ENCODE measurements at regions not wholly inside any gene's neighbourhood (a gene's known extent, or its start where the extent isn't known, plus 50 kb on each side); places are given as distances from the start of the nearest gene placed in this dataset.
"Not testable (repeated sequence)": the region's sequence is repeated elsewhere in the genome, so short reads cannot be mapped to it uniquely, and the experiment has no call there.

DNA sequence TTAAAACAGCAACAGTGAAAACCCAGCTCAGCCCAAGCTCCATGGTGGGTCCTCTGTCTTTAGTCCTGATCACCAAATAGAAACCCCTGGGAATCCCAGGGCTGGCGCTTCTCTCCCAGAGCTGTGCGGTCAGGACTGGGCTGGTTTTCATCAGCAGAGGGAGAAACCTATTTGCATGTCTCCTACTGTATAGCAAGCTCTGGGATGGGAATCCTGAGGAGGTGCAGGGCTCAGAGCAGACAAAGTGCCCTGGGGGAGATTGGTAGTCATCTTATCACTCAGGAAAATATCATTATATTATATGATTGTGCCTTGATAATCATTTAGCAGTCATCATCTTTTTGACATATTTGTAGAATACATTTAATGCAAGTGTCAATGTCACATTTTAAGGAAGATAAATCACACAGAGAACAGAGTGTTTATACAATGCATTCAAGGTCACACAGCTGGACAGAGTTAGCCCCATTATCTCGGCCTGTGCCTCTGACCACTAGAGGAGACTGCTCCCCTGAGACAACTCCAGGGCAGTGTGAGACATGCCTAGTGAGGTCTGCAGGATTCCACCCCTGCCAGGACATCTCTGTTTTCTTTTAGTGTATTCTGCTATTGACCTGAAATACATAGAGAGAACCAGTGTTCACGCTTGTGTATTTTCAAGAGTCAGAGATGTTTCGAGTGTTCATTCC is 818.6 kb downstream of the TMEM121 start:
- not testable (repeated sequence) for FAIRE-seq

GRCh38 chr14:106346084-106346483 is 819.7 kb downstream of the TMEM121 start:
- no peak for FAIRE-seq

DNA sequence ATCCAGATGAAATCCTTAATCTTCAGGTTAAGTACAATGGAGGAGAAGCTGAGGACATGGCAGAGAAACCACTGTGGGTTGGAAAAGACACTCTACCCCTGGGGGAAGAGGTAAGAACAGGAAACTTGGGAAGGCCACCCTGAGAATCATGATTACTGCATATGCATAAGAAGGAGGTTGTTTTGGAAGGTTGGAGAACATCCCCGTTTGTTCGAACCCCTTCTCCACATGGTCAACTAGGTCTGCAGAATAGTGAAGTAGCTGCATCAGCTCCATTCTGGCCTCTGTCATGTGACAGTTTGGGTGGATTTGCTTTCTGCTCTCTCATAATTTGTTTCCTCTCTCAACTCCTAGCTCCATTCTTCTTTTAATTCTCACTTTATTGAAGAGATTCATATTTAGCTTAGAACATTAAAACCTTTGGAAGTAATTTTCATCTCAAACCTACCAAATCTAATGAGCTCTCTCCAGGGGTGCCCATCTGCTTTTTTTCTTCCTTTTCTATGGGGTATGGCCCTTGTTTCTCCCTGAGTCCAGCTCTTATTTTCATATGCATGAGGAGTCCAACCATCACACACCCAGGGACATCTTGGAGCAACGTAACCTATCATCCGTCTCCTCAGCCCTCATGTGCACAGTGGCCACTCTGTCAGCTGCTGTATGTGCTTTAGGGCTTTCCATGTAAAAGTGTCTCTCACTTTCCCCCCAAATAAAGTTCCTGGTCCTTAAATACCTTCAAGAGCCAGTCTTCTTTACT is 820.3 kb downstream of the TMEM121 start:
- FAIRE-seq: no peak

GRCh38 chr14:106347291-106347778 is 821.0 kb downstream of the TMEM121 start:
- no peak for FAIRE-seq

- FAIRE-seq: no peak
Observed at GRCh38 chr14:106347890-106348755, 821.7 kb downstream of the TMEM121 start.

- FAIRE-seq: not testable (repeated sequence)
Observed at GRCh38 chr14:106348873-106349540, 822.6 kb downstream of the TMEM121 start.

GRCh38 chr14:106349678-106350457 is 823.5 kb downstream of the TMEM121 start:
- not testable (repeated sequence) for FAIRE-seq

DNA sequence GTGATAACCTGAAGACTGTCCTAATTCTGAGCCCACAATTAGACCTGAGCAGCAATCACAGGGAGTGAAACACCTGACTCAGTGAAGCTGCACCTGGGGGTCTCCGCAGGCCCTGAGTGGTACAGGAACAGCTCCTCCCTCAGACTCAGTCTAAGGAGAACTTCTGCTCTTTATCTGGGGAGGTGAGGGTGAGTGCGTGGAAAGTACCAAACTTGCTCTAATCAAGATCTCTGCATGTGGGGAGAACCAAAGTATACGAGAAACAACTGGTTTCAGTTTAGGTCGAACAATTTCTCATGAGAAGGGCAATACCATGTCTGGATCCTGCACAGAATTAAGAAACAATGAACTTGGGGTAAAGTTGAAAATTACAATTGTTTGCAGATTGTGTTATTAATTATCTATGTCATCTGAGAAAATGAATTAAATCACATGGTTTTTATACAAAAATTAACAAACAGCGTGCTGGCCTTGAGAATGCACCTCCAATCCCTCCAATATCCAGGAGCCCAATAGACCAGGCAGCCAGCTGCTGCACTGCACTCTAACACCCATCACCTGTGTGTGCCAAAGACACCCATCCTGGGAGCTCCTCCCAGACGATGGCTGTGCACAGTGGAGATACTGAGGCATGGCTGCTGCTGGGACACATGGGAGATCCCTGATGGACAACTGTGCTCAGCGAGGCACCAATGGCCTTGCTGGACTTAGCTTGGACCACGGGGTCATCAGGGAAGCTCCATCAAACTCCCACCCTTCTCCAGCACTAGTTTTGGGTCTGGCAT is 828.8 kb downstream of the TMEM121 start:
- FAIRE-seq: not testable (repeated sequence)

GRCh38 chr14:106355881-106356642 is 829.7 kb downstream of the TMEM121 start:
- not testable (repeated sequence) for FAIRE-seq

DNA sequence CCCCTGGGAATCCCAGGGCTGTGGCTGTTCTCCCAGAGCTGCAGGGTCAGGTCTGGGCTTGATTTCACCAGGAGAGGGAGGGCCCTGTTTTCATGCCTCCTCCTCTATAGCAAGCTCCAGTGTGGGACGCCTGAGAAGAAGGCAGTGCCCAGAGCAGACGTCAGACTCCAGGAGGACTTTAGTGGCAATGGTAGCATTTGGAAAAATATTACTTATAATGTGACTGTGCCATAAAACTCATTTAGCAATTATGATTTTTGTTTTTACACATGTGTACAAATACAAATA is 830.2 kb downstream of the TMEM121 start:
- FAIRE-seq: not testable (repeated sequence)

- not testable (repeated sequence) for FAIRE-seq
Observed at GRCh38 chr14:106359157-106359887, 832.9 kb downstream of the TMEM121 start.

- FAIRE-seq: not testable (repeated sequence)
Observed at GRCh38 chr14:106365371-106365770, 839.0 kb downstream of the TMEM121 start.

- FAIRE-seq: not testable (repeated sequence)
Observed at GRCh38 chr14:106365894-106366293, 839.5 kb downstream of the TMEM121 start.

GRCh38 chr14:106366971-106367370 is 840.6 kb downstream of the TMEM121 start:
- FAIRE-seq: not testable (repeated sequence)

DNA sequence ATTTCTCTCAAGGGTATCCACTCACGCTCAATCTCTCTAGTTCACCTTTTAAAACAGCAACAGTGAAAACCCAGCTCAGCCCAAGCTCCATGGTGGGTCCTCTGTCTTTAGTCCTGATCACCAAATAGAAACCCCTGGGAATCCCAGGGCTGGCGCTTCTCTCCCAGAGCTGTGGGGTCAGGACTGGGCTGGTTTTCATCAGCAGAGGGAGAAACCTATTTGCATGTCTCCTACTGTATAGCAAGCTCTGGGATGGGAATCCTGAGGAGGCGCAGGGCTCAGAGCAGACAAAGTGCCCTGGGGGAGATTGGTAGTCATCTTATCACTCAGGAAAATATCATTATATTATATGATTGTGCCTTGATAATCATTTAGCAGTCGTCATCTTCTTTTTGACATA is 843.1 kb downstream of the TMEM121 start:
- not testable (repeated sequence) for FAIRE-seq

GRCh38 chr14:106372870-106373652 is 846.7 kb downstream of the TMEM121 start:
- FAIRE-seq: no peak

DNA sequence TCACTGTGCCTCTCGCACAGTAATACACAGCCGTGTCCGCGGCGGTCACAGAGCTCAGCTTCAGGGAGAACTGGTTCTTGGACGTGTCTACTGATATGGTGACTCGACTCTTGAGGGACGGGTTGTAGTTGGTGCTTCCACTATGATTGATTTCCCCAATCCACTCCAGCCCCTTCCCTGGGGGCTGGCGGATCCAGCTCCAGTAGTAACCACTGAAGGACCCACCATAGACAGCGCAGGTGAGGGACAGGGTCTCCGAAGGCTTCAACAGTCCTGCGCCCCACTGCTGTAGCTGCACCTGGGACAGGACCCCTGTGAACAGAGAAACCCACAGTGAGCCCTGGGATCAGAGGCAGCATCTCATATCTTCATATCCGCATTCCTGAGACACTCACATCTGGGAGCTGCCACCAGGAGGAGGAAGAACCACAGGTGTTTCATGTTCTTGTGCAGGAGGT is 847.3 kb downstream of the TMEM121 start:
- FAIRE-seq: not testable (repeated sequence)

GRCh38 chr14:106377432-106377831 is 851.0 kb downstream of the TMEM121 start:
- FAIRE-seq: no peak
